ENCODE measurements at regions not wholly inside any gene's neighbourhood (a gene's known extent, or its start where the extent isn't known, plus 50 kb on each side); places are given as distances from the start of the nearest gene placed in this dataset.

- H3K27ac ChIP-seq, result no peak overlapping the region
- TF ChIP-seq EP300 (IDR thresholded peaks at IDR 0.05) (no peak), POLR2A (IDR thresholded peaks at IDR 0.05) (no peak), POLR2AphosphoS5 (IDR thresholded peaks at IDR 0.05) (no peak), CTCF (IDR thresholded peaks at IDR 0.05) (no peak)
- peak in 1 of 2 donors; percentile 48 for DNase-seq
- H3K4me3 ChIP-seq, result no peak overlapping the region
- peaks cover 0 to 7% (median 2%) of the 10 kb centered on the region in 4 donors for H3K4me1 ChIP-seq
- H3K27me3 ChIP-seq, result no peaks in the 10 kb centered on the region
- H3K36me3 ChIP-seq, result no peaks in the 10 kb centered on the region
- intact Hi-C loops (cut with DNase I; ENCODE audit: low total_unique reads), result no loop called here
- peaks cover 0 to 11% (median 6%) of the 10 kb centered on the region in 4 donors for H3K9me3 ChIP-seq
- 27 to 34% (median 30%) methylated on average over 11 of the region's 11 CpGs for WGBS, 5 donors
These were observed 248.0 kb downstream of the DRD1 start for GRCh38 chr5:175195698-175196656.

GRCh38 chr5:175181331-175181730 is 262.7 kb downstream of the DRD1 start:
- Histone ChIP-seq H3K4me1 (no peaks in the 10 kb centered on the region), H3K27ac (no peak overlapping the region), H3K9me3 (no peaks in the 10 kb centered on the region), H3K27me3 (no peaks in the 10 kb centered on the region), H3K36me3 (no peaks in the 10 kb centered on the region), H3K4me3 (no peak overlapping the region)
- TF ChIP-seq POLR2AphosphoS5 (IDR thresholded peaks at IDR 0.05), result no peak
- TF ChIP-seq CTCF (IDR thresholded peaks at IDR 0.05), result no peak
- TF ChIP-seq EP300 (IDR thresholded peaks at IDR 0.05), result no peak
- TF ChIP-seq POLR2A (IDR thresholded peaks at IDR 0.05), result no peak
- intact Hi-C loops (cut with DNase I; ENCODE audit: low total_unique reads), result no loop called here
- DNase-seq, result no peak
- WGBS, 5 donors, result 72 to 83% (median 77%) methylated on average over 3 of the region's 3 CpGs

- Histone ChIP-seq H3K9me3 (no peaks in the 10 kb centered on the region), H3K36me3 (no peaks in the 10 kb centered on the region), H3K27ac (no peak overlapping the region), H3K4me3 (no peak overlapping the region), H3K27me3 (no peaks in the 10 kb centered on the region), H3K4me1 (no peaks in the 10 kb centered on the region)
- 80 to 96% (median 92%) methylated on average over 1 of the region's 1 CpG for WGBS, 5 donors
- DNase-seq, result no peak
- no peak for TF ChIP-seq EP300 (IDR thresholded peaks at IDR 0.05)
- no peak for TF ChIP-seq POLR2AphosphoS5 (IDR thresholded peaks at IDR 0.05)
- no peak for TF ChIP-seq CTCF (IDR thresholded peaks at IDR 0.05)
- no peak for TF ChIP-seq POLR2A (IDR thresholded peaks at IDR 0.05)
- intact Hi-C loops (cut with DNase I; ENCODE audit: low total_unique reads), result no loop called here
These were observed 273.1 kb downstream of the DRD1 start for GRCh38 chr5:175170899-175171298.

GRCh38 chr5:175168882-175169507 is 275.0 kb downstream of the DRD1 start:
- no peaks in the 10 kb centered on the region for H3K36me3 ChIP-seq
- no peak for DNase-seq
- intact Hi-C loops (cut with DNase I; ENCODE audit: low total_unique reads), result no loop called here
- no peak for TF ChIP-seq EP300 (IDR thresholded peaks at IDR 0.05)
- TF ChIP-seq POLR2A (IDR thresholded peaks at IDR 0.05), result no peak
- TF ChIP-seq POLR2AphosphoS5 (IDR thresholded peaks at IDR 0.05), result no peak
- TF ChIP-seq CTCF (IDR thresholded peaks at IDR 0.05), result no peak
- H3K4me3 ChIP-seq, result no peak overlapping the region
- no peak overlapping the region for H3K27ac ChIP-seq
- 83 to 92% (median 88%) methylated on average over 8 of the region's 8 CpGs for WGBS, 5 donors
- no peaks in the 10 kb centered on the region for H3K4me1 ChIP-seq
- H3K9me3 ChIP-seq, result no peaks in the 10 kb centered on the region
- H3K27me3 ChIP-seq, result no peaks in the 10 kb centered on the region
